ENCODE measurements at regions not wholly inside any gene's neighbourhood (a gene's known extent, or its start where the extent isn't known, plus 50 kb on each side); places are given as distances from the start of the nearest gene placed in this dataset.

- TF ChIP-seq POLR2A (IDR thresholded peaks at IDR 0.05) (no peak), CTCF (IDR thresholded peaks at IDR 0.05) (no peak)
Measured at GRCh38 chr16:9318764-9319163, 227.3 kb downstream of the HAPSTR1 start.

All from breast epithelium (tissue), 3 donors.